ENCODE measurements at regions not wholly inside any gene's neighbourhood (a gene's known extent, or its start where the extent isn't known, plus 50 kb on each side); places are given as distances from the start of the nearest gene placed in this dataset.
"Not testable (repeated sequence)": the region's sequence is repeated elsewhere in the genome, so short reads cannot be mapped to it uniquely, and the experiment has no call there.

DNA sequence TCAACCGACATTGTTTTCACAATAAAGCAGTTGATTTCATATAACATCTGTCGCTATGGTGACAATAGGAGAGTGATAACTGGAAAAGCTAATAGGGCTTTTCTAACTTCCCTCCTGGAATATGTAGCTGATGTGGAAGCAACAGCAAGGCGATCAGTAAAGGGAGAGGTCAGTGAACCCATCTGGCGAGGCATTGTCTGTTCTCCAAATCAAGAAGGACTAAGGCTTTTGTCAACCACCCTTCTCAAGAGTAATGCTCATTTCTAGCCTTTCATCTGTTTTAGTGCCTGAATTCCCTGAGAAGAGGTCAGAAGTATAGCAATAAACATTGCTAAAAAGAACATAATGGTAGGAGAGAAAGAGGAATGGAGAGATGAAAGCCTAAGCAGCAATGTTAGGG, 201.3 kb downstream of the AKAP7 start:
- no peaks in the 10 kb centered on the region for H3K9me3 ChIP-seq (ENCODE audit: low read depth, low read length)
- no peak overlapping the region for H3K4me3 ChIP-seq
- DNase-seq (ENCODE audit: low read depth, low spot score), result no peak
- H3K36me3 ChIP-seq (ENCODE audit: insufficient read depth, low read length), result no peaks in the 10 kb centered on the region
- no peak overlapping the region for H3K9ac ChIP-seq (ENCODE audit: insufficient read length)
- TF ChIP-seq POLR2AphosphoS5 (IDR thresholded peaks at IDR 0.05; ENCODE audit: borderline replicate concordance, low read depth, low read length), result no peak
- TF ChIP-seq FOXP2 (optimal IDR thresholded peaks at IDR 0.05; ENCODE audit: control extremely low read depth, extremely low read length, insufficient read depth), result no peak
- no peak for TF ChIP-seq EZH2 (IDR thresholded peaks at IDR 0.05)
- H3K27ac ChIP-seq, result no peak overlapping the region

GRCh38 chr6:131346896-131347295, 211.6 kb downstream of the AKAP7 start:
- not testable (repeated sequence) for H3K9ac ChIP-seq (ENCODE audit: insufficient read length); H3K36me3 ChIP-seq (ENCODE audit: insufficient read depth, low read length); H3K27ac ChIP-seq; H3K9me3 ChIP-seq (ENCODE audit: low read depth, low read length); H3K4me3 ChIP-seq; DNase-seq (ENCODE audit: low read depth, low spot score)

DNA sequence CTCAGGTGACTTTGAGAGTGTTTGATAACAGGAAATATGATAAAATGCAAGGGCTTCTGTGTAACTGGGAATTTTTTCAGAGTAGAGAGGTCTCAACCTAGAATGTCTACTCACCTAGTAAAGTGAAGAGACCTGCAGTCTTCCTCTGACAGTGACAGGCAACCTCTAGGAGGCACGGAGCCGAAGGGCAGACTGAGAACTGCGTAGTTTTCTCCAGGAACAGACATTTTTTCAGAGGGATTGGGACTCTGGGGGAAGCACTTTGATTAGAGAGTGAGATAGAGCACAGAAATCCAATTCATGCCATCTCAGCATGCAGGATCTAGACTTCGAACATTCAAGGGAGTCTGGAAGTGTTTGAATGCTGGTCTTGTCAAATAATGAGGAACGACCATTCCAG, 213.3 kb downstream of the AKAP7 start:
- Histone ChIP-seq H3K9me3 (ENCODE audit: low read depth, low read length) (no peaks in the 10 kb centered on the region), H3K4me3 (no peak overlapping the region), H3K9ac (ENCODE audit: insufficient read length) (no peak overlapping the region), H3K27ac (no peak overlapping the region), H3K36me3 (ENCODE audit: insufficient read depth, low read length) (no peaks in the 10 kb centered on the region)
- no peak for TF ChIP-seq POLR2AphosphoS5 (IDR thresholded peaks at IDR 0.05; ENCODE audit: borderline replicate concordance, low read depth, low read length)
- TF ChIP-seq FOXP2 (optimal IDR thresholded peaks at IDR 0.05; ENCODE audit: control extremely low read depth, extremely low read length, insufficient read depth), result no peak
- no peak for TF ChIP-seq EZH2 (IDR thresholded peaks at IDR 0.05)
- no peak for DNase-seq (ENCODE audit: low read depth, low spot score)

DNA sequence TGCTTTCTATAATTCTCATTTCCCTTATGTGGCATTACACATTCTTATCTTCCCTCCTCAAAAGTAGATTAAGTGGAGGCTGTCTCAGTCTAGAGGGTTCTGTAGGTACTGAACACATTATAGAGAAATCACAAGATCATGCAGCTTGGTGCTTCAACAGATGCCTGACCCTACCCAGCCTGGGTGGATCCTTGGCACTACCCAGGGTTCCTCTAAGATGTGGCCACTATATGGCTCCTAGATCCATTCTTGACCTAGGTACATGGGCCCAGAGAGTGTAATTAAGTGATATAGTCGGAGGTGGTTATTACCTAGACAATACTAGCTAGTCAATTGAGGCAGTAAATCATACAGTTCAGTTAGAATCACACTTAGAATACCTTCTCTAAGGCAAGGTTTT, 213.9 kb downstream of the AKAP7 start:
- Histone ChIP-seq H3K9ac (ENCODE audit: insufficient read length) (no peak overlapping the region), H3K27ac (no peak overlapping the region), H3K4me3 (no peak overlapping the region), H3K36me3 (ENCODE audit: insufficient read depth, low read length) (no peaks in the 10 kb centered on the region), H3K9me3 (ENCODE audit: low read depth, low read length) (no peaks in the 10 kb centered on the region)
- TF ChIP-seq FOXP2 (optimal IDR thresholded peaks at IDR 0.05; ENCODE audit: control extremely low read depth, extremely low read length, insufficient read depth), result no peak
- no peak for TF ChIP-seq EZH2 (IDR thresholded peaks at IDR 0.05)
- no peak for TF ChIP-seq POLR2AphosphoS5 (IDR thresholded peaks at IDR 0.05; ENCODE audit: borderline replicate concordance, low read depth, low read length)
- DNase-seq (ENCODE audit: low read depth, low spot score), result no peak

- no peak for DNase-seq (ENCODE audit: low read depth, low spot score)
- TF ChIP-seq POLR2AphosphoS5 (IDR thresholded peaks at IDR 0.05; ENCODE audit: borderline replicate concordance, low read depth, low read length) (no peak), EZH2 (IDR thresholded peaks at IDR 0.05) (no peak), FOXP2 (optimal IDR thresholded peaks at IDR 0.05; ENCODE audit: control extremely low read depth, extremely low read length, insufficient read depth) (no peak)
- H3K27ac ChIP-seq, result no peak overlapping the region
- H3K36me3 ChIP-seq (ENCODE audit: insufficient read depth, low read length), result no peaks in the 10 kb centered on the region
- no peak overlapping the region for H3K9ac ChIP-seq (ENCODE audit: insufficient read length)
- no peaks in the 10 kb centered on the region for H3K9me3 ChIP-seq (ENCODE audit: low read depth, low read length)
- no peak overlapping the region for H3K4me3 ChIP-seq
These were observed 217.8 kb downstream of the AKAP7 start for GRCh38 chr6:131353106-131353505.

DNA sequence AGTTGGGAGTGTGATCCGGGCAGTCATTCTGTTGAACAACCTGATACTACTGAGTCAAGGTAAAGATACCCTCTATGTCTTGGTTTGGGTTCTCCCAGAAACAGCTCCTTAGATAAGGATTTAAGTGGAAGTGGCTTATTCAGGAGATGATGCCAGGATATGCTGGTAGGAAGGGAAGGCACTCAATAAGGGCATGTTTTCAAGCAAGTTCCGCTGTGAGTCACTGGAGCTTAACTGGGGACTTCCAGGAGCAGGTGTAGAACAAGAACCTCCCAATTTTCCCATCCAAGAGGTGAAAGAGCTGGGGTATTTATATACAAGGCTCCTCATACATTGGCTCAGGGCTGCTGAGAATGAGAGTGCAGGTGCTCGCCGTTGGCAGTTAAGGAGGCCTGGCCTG, 218.6 kb downstream of the AKAP7 start:
- H3K4me3 ChIP-seq, result no peak overlapping the region
- DNase-seq (ENCODE audit: low read depth, low spot score), result no peak
- H3K9me3 ChIP-seq (ENCODE audit: low read depth, low read length), result no peaks in the 10 kb centered on the region
- H3K36me3 ChIP-seq (ENCODE audit: insufficient read depth, low read length), result no peaks in the 10 kb centered on the region
- no peak overlapping the region for H3K9ac ChIP-seq (ENCODE audit: insufficient read length)
- TF ChIP-seq POLR2AphosphoS5 (IDR thresholded peaks at IDR 0.05; ENCODE audit: borderline replicate concordance, low read depth, low read length) (no peak), FOXP2 (optimal IDR thresholded peaks at IDR 0.05; ENCODE audit: control extremely low read depth, extremely low read length, insufficient read depth) (no peak), EZH2 (IDR thresholded peaks at IDR 0.05) (no peak)
- no peak overlapping the region for H3K27ac ChIP-seq

- Histone ChIP-seq H3K9ac (ENCODE audit: insufficient read length) (no peak overlapping the region), H3K27ac (no peak overlapping the region), H3K36me3 (ENCODE audit: insufficient read depth, low read length) (no peaks in the 10 kb centered on the region), H3K4me3 (no peak overlapping the region), H3K9me3 (ENCODE audit: low read depth, low read length) (no peaks in the 10 kb centered on the region)
- DNase-seq (ENCODE audit: low read depth, low spot score), result no peak
- TF ChIP-seq POLR2AphosphoS5 (IDR thresholded peaks at IDR 0.05; ENCODE audit: borderline replicate concordance, low read depth, low read length) (no peak), FOXP2 (optimal IDR thresholded peaks at IDR 0.05; ENCODE audit: control extremely low read depth, extremely low read length, insufficient read depth) (no peak), EZH2 (IDR thresholded peaks at IDR 0.05) (no peak)
These were observed 218.7 kb upstream of the ARG1 start for GRCh38 chr6:131354356-131354755.

DNA sequence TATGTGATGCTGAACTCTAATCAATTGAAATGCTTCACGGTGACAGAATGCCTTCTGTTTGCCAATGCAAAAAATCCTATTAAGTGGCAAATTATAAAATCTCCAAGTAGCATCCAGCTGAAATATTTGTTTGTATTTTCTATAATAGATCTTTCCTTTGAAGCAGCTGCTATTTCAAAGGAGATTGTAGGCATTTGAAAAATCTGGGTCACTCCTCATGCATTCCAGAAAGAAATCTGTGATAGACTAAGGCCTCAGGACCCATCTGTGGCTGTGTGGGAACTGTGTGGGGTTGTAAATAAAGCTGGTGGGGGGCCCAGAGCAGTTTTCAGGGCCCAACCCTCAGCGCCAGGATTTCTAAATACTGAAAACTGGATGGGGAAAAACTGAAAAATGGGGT, 216.9 kb upstream of the ARG1 start:
- no peak for DNase-seq (ENCODE audit: low read depth, low spot score)
- H3K27ac ChIP-seq, result no peak overlapping the region
- TF ChIP-seq FOXP2 (optimal IDR thresholded peaks at IDR 0.05; ENCODE audit: control extremely low read depth, extremely low read length, insufficient read depth) (no peak), POLR2AphosphoS5 (IDR thresholded peaks at IDR 0.05; ENCODE audit: borderline replicate concordance, low read depth, low read length) (no peak), EZH2 (IDR thresholded peaks at IDR 0.05) (no peak)
- no peak overlapping the region for H3K4me3 ChIP-seq
- no peaks in the 10 kb centered on the region for H3K9me3 ChIP-seq (ENCODE audit: low read depth, low read length)
- H3K36me3 ChIP-seq (ENCODE audit: insufficient read depth, low read length), result no peaks in the 10 kb centered on the region
- no peak overlapping the region for H3K9ac ChIP-seq (ENCODE audit: insufficient read length)

DNA sequence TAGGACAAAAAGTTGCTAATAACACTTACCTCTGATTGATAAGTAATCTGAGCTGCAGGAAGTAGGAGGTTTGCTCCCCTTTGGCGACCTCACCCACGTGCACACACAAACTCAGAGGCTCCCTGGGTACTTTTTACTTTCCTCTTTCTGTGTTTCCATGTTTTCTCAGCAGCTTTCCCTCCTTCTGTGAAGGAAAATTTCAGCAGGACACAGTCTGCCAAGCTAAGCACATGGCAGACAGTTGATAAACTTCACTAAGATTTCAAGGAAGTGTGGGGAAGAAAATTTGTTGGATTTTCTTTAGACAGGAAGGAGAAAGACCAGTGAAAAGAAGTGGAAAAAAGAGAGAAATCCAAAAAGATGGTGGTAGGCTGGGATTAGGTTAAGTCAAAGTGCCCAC, 215.5 kb upstream of the ARG1 start:
- TF ChIP-seq FOXP2 (optimal IDR thresholded peaks at IDR 0.05; ENCODE audit: control extremely low read depth, extremely low read length, insufficient read depth), result no peak
- TF ChIP-seq EZH2 (IDR thresholded peaks at IDR 0.05), result no peak
- TF ChIP-seq POLR2AphosphoS5 (IDR thresholded peaks at IDR 0.05; ENCODE audit: borderline replicate concordance, low read depth, low read length), result no peak
- Histone ChIP-seq H3K27ac (no peak overlapping the region), H3K36me3 (ENCODE audit: insufficient read depth, low read length) (no peaks in the 10 kb centered on the region), H3K9ac (ENCODE audit: insufficient read length) (no peak overlapping the region), H3K9me3 (ENCODE audit: low read depth, low read length) (no peaks in the 10 kb centered on the region), H3K4me3 (no peak overlapping the region)
- DNase-seq (ENCODE audit: low read depth, low spot score), result no peak
